IgD-negative memory B cell (primary cell): ENCODE measurements at regions not wholly inside any gene's neighbourhood (a gene's known extent, or its start where the extent isn't known, plus 50 kb on each side); places are given as distances from the start of the nearest gene placed in this dataset.

Source experiments
- H3K27ac Mint-ChIP-seq, 3 donors: one replicate each; pipeline ENCODE4 v1.8.0; 2020 to 2022; ENCODE audit warnings: mild to moderate bottlenecking in 3 of 3, mixed read lengths in 3 of 3, moderate library complexity in 1 of 3
- H3K27me3 Mint-ChIP-seq: one replicate; pipeline ENCODE4 v1.8.0; 2021; ENCODE audit warnings: mixed read lengths
- H3K36me3 Mint-ChIP-seq: one replicate; pipeline ENCODE4 v1.8.0; 2020; ENCODE audit warnings: mild to moderate bottlenecking, mixed read lengths
- H3K4me1 Mint-ChIP-seq, 3 donors: one replicate each; pipeline ENCODE4 v1.8.0; 2020 to 2022; ENCODE audit warnings: mixed read lengths in 3 of 3, mild to moderate bottlenecking in 1 of 3
- H3K4me3 Mint-ChIP-seq, 4 donors: one replicate each; pipeline ENCODE4 v1.8.0; 2020 to 2022; ENCODE audit warnings: mild to moderate bottlenecking in 4 of 4, mixed read lengths in 4 of 4, moderate library complexity in 3 of 4
- H3K9me3 Mint-ChIP-seq, 3 donors: one replicate each; pipeline ENCODE4 v1.8.0; 2020 to 2021; ENCODE audit warnings: mixed read lengths in 3 of 3, mild to moderate bottlenecking in 1 of 3

GRCh38 chr2:36266536-36267121, 88.9 kb upstream of the CRIM1 start:
- Mint-ChIP-seq H3K27me3 (peaks cover 1% of the 10 kb centered on the region), H3K4me1 (no peaks in the 10 kb centered on the region), H3K36me3 (no peaks in the 10 kb centered on the region), H3K4me3 (peak overlapping the region in 1 of 4 donors; percentile 44), H3K9me3 (peaks cover 1 to 12% (median 8%) of the 10 kb centered on the region in 3 donors), H3K27ac (no peak overlapping the region)

DNA sequence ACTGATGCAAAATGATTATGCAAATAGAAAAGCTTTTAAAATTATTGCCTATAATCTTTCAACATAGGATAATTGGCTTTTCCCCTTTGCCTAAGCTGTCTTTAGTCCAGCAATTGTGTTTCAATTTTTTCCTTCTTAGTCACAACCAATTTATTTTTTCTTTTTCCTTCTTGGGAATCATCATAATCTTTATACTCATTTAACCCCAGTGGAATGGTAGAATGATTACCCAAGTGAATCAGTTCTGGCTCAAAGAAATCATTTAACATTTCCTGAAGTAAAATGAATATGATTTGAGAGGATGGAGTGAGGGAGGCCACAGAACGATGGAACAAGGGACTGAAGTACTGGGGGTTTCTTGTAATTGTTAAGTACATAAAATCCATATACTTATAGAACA, 93.0 kb upstream of the CRIM1 start:
- no peaks in the 10 kb centered on the region for H3K36me3 Mint-ChIP-seq
- no peak overlapping the region for H3K27ac Mint-ChIP-seq
- H3K4me1 Mint-ChIP-seq = no peaks in the 10 kb centered on the region
- H3K4me3 Mint-ChIP-seq = no peak overlapping the region
- peaks cover 0 to 11% (median 8%) of the 10 kb centered on the region in 3 donors for H3K9me3 Mint-ChIP-seq
- peaks cover 1% of the 10 kb centered on the region for H3K27me3 Mint-ChIP-seq

GRCh38 chr2:36255863-36256262, 99.7 kb upstream of the CRIM1 start:
- Mint-ChIP-seq H3K9me3 (peaks cover 0 to 2% (median 0%) of the 10 kb centered on the region in 3 donors), H3K36me3 (no peaks in the 10 kb centered on the region), H3K27me3 (peaks cover 3% of the 10 kb centered on the region), H3K4me3 (no peak overlapping the region), H3K4me1 (no peaks in the 10 kb centered on the region), H3K27ac (no peak overlapping the region)

DNA sequence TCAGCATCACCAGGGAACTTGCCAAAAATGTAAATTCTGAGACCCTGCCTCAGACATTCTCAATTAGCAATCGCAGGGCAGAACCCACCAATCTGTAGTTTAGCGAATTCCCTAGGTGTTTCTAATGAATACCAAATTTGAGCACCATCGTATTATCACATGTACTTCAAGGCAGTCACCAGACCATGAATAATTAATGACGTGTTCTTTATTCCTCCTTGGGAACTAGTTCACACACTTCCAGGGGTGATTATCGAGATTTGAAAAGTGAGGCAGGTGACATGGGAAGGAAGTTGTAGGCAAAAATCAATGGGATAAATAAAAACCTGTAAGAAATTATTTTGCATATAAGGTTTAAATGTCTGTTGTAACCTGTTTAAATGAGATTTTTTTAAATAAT, 102.5 kb upstream of the CRIM1 start:
- Mint-ChIP-seq H3K4me3 (no peak overlapping the region), H3K36me3 (peaks cover 1% of the 10 kb centered on the region), H3K27ac (no peak overlapping the region), H3K27me3 (peaks cover 3% of the 10 kb centered on the region), H3K9me3 (peaks cover 0 to 4% (median 2%) of the 10 kb centered on the region in 3 donors), H3K4me1 (no peaks in the 10 kb centered on the region)

DNA sequence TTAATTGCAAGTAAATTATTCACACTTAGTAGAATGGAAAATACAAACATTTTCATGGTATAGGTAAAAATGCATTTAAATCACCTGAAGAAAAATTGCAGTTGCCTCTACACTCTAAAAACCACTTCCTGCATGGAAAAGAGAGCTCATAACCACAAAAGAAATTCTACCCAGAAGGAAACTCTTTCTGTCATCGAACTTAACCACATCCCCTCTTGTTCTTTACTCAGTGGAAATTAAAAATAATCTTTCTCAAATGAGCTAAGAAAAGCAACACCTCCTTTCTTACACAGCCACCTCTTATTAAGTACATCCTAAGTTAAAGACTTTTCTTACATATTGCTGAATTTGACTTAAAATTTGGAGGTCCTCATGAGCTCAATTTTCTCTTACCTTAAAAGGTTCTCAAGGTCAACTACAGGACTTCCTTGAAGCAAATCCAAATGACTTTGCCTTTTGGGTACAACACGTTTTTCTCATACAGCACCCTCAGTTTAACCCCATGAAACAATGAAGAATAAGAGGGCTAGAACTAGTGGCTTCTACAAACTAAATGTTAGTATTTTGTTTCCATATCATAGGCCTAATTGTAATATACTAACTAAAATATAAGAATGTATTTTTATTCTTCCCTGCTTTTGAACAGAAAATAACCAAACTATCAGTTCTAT, 109.1 kb upstream of the CRIM1 start:
- Mint-ChIP-seq H3K4me1 (peaks cover 6 to 20% (median 7%) of the 10 kb centered on the region in 3 donors), H3K36me3 (peaks cover 1% of the 10 kb centered on the region), H3K27ac (no peak overlapping the region), H3K4me3 (peak overlapping the region in 1 of 4 donors; percentile 77), H3K9me3 (peaks cover 0 to 4% (median 2%) of the 10 kb centered on the region in 3 donors), H3K27me3 (no peaks in the 10 kb centered on the region)

- Mint-ChIP-seq H3K27ac (no peak overlapping the region), H3K9me3 (peaks cover 0 to 4% (median 0%) of the 10 kb centered on the region in 3 donors), H3K4me3 (no peak overlapping the region), H3K27me3 (no peaks in the 10 kb centered on the region), H3K36me3 (peaks cover 1% of the 10 kb centered on the region), H3K4me1 (peaks cover 6 to 20% (median 7%) of the 10 kb centered on the region in 3 donors)
Observed at GRCh38 chr2:36245651-36246050, 109.9 kb upstream of the CRIM1 start.

GRCh38 chr2:36238106-36238505, 117.5 kb upstream of the CRIM1 start:
- H3K9me3 Mint-ChIP-seq = peaks cover 0 to 4% (median 3%) of the 10 kb centered on the region in 3 donors
- no peaks in the 10 kb centered on the region for H3K27me3 Mint-ChIP-seq
- no peak overlapping the region for H3K27ac Mint-ChIP-seq
- H3K4me3 Mint-ChIP-seq = no peak overlapping the region
- H3K36me3 Mint-ChIP-seq = no peaks in the 10 kb centered on the region
- peaks cover 0 to 7% (median 4%) of the 10 kb centered on the region in 3 donors for H3K4me1 Mint-ChIP-seq

GRCh38 chr2:36235882-36236281, 119.7 kb upstream of the CRIM1 start:
- Mint-ChIP-seq H3K27ac (no peak overlapping the region), H3K27me3 (no peaks in the 10 kb centered on the region), H3K4me3 (no peak overlapping the region), H3K4me1 (peaks cover 0 to 7% (median 4%) of the 10 kb centered on the region in 3 donors), H3K36me3 (no peaks in the 10 kb centered on the region), H3K9me3 (peaks cover 1 to 9% (median 3%) of the 10 kb centered on the region in 3 donors)

- Mint-ChIP-seq H3K4me3 (no peak overlapping the region), H3K36me3 (no peaks in the 10 kb centered on the region), H3K9me3 (peaks cover 1 to 9% (median 3%) of the 10 kb centered on the region in 3 donors), H3K27me3 (no peaks in the 10 kb centered on the region), H3K27ac (no peak overlapping the region), H3K4me1 (peaks cover 0 to 6% (median 3%) of the 10 kb centered on the region in 3 donors)
Observed at GRCh38 chr2:36235426-36235825, 120.2 kb upstream of the CRIM1 start.

DNA sequence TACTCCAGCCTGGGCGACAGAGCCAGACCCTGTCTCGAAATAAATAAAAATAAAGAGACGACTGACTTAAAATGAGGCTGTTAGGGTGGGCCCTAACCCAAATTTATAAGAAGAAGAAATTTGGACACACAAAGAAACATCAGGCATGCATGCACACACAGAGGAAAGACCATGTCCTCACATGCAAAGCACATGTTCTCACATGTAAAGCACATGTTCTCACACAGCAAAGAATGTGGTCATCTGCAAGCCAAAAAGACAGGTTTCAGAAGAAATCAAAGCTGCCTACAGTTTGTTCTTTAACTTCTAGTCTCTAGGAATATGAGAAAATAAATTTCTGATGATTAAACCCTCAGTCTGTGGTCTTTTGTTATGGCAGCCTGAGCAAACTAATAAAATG, 132.3 kb upstream of the CRIM1 start:
- H3K27ac Mint-ChIP-seq = no peak overlapping the region
- H3K36me3 Mint-ChIP-seq = no peaks in the 10 kb centered on the region
- H3K4me3 Mint-ChIP-seq = no peak overlapping the region
- peaks cover 0 to 1% (median 0%) of the 10 kb centered on the region in 3 donors for H3K9me3 Mint-ChIP-seq
- H3K4me1 Mint-ChIP-seq = peaks cover 0 to 2% (median 0%) of the 10 kb centered on the region in 3 donors
- peaks cover 2% of the 10 kb centered on the region for H3K27me3 Mint-ChIP-seq

DNA sequence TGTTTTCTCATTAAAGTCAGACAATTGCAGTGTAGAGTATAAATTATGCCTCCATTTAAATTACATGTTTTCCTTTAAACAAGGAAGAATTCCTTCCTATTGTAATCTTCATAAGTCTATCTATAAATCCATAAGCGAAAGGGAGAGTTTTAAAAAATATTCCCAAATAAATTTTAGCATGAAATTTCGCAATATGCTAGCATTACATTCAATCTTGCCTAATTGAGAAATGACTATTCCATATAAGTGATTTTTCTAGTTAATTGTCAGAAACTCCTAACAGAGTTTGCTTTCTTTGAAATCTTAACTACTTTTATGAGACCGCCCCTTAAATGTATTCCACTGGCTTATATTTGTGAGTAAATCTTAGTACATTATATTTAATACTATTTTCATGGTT, 133.1 kb upstream of the CRIM1 start:
- Mint-ChIP-seq H3K4me1 (peaks cover 0 to 2% (median 0%) of the 10 kb centered on the region in 3 donors), H3K36me3 (no peaks in the 10 kb centered on the region), H3K4me3 (no peak overlapping the region), H3K27ac (no peak overlapping the region), H3K9me3 (peaks cover 0 to 1% (median 0%) of the 10 kb centered on the region in 3 donors), H3K27me3 (peaks cover 2% of the 10 kb centered on the region)

GRCh38 chr2:36214691-36215090, 140.9 kb upstream of the CRIM1 start:
- H3K27ac Mint-ChIP-seq = no peak overlapping the region
- peaks cover 0 to 2% (median 0%) of the 10 kb centered on the region in 3 donors for H3K4me1 Mint-ChIP-seq
- peaks cover 4% of the 10 kb centered on the region for H3K27me3 Mint-ChIP-seq
- peaks cover 0 to 15% (median 7%) of the 10 kb centered on the region in 3 donors for H3K9me3 Mint-ChIP-seq
- H3K36me3 Mint-ChIP-seq = no peaks in the 10 kb centered on the region
- H3K4me3 Mint-ChIP-seq = no peak overlapping the region

- no peaks in the 10 kb centered on the region for H3K4me1 Mint-ChIP-seq
- no peak overlapping the region for H3K27ac Mint-ChIP-seq
- no peaks in the 10 kb centered on the region for H3K36me3 Mint-ChIP-seq
- peaks cover 1% of the 10 kb centered on the region for H3K27me3 Mint-ChIP-seq
- H3K9me3 Mint-ChIP-seq = peaks cover 5 to 17% (median 6%) of the 10 kb centered on the region in 3 donors
- no peak overlapping the region for H3K4me3 Mint-ChIP-seq
Observed at GRCh38 chr2:36203366-36203765, 152.2 kb upstream of the CRIM1 start.

- H3K27ac Mint-ChIP-seq = no peak overlapping the region
- no peaks in the 10 kb centered on the region for H3K4me1 Mint-ChIP-seq
- peaks cover 4% of the 10 kb centered on the region for H3K27me3 Mint-ChIP-seq
- H3K9me3 Mint-ChIP-seq = peaks cover 3 to 17% (median 5%) of the 10 kb centered on the region in 3 donors
- H3K4me3 Mint-ChIP-seq = no peak overlapping the region
- H3K36me3 Mint-ChIP-seq = no peaks in the 10 kb centered on the region
Observed at GRCh38 chr2:36197181-36197971, 158.2 kb upstream of the CRIM1 start.

DNA sequence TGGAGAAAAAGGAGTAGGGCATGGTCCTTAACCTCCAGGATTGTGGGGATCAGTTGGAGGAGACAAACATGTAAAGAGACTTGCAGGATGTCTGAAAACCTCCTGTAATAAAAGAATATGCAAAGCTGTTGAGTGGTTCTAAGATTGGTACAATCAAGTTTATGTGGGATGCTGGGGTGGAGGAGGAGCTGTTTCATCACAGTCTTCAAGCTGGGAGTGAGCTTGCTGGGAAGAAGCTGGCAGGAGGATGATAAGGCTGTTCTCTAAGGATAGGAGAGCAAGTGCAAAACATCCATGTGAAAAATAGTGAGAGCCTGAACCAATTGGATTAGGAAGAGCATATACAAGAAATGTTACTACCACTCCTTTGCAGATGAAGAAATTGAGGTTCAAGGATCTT, 161.9 kb upstream of the CRIM1 start:
- H3K27me3 Mint-ChIP-seq = peaks cover 4% of the 10 kb centered on the region
- H3K27ac Mint-ChIP-seq = no peak overlapping the region
- H3K4me1 Mint-ChIP-seq = no peaks in the 10 kb centered on the region
- H3K4me3 Mint-ChIP-seq = no peak overlapping the region
- H3K36me3 Mint-ChIP-seq = no peaks in the 10 kb centered on the region
- peaks cover 0 to 1% (median 0%) of the 10 kb centered on the region in 3 donors for H3K9me3 Mint-ChIP-seq
